HG03354 (cell line): ENCODE measurements at regions not wholly inside any gene's neighbourhood (a gene's known extent, or its start where the extent isn't known, plus 50 kb on each side); places are given as distances from the start of the nearest gene placed in this dataset.

ENCODE experiments used
- ATAC-seq: cut with Tn5 transposase; IDR thresholded peaks from one replicate; pipeline ENCODE4 v1.9.1; 2021; ENCODE audit warnings: mild to moderate bottlenecking; ENCODE audit not compliant: unreplicated experiment, poor library complexity, severe bottlenecking

DNA sequence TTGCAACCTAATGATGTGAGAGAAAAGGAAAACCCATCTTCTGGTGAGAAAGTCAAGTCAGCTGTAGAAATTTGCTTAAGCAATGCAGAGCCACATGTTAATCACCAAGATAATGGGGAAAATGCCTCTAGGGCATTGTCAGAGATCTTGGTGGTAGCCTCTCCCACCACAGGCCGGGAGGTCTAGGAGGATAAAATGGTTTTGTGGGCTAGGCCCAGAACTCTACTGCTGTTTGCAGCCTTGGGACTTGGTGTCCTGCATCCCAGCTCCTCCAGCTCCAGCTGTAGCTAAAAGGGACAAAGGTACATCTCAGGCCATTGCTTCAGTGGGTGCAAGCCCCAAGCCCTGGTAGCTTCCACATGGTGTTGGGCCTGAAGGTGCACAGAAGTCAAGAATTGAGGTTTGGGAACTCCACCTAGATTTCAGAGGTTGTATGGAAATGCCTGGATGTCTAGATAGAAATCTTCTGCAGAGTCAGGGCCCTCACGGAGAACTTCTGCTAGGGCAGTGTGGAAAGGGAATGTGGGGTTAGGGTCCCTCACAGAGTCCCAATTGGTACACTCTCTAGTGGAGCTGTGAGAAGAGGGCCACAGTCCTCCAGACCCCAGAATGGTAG is 382.2 kb upstream of the KLHL1 start:
- no peak for ATAC-seq

DNA sequence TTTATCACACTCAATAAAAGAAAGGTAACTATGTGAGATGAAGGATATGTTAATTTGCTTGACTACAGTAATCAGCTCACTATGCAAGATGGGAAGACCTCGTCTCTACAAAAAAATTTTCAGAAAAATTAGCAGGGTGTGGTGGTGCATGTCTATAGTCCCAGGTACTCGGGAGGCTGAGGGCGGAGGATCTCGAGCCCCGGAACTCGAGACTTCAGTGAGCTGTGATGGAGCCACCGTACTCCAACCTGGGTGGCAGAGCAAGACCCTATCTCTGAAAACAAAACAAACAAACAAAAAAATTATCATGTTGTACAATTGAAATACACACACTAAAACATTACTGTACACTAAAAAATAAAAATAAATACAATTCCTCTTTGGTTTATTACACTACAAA is 376.7 kb upstream of the KLHL1 start:
- ATAC-seq, result no peak

DNA sequence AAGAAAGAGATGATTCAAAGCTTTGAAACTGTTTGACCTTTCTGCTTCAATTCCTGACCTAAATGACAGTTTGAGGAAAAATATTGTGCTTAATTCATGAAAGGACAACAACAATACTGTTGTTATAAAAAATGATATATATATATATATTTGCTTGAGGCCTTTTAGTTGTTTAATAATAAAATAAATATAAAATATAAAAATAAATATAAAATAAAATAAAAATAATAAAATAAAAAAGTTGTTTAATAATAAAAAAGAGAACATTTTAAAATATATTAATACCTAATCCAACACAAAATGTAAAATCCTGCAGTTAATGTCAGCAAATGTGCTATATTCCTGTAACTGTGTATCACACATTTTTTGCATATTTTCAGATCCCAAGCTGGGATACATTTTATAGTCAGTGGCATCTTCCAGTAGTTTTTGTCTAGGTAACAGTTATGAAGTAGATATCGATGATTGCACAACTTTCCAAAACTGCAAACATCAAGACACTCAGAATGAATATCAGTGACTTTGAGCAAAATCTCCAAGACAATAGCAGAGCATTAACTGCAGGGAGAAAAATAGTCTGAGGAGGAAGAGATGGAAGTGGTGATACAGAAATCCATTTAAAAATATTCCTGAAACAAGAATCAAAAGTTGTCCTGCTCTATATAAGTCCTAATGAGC is 375.5 kb upstream of the KLHL1 start:
- no peak for ATAC-seq

DNA sequence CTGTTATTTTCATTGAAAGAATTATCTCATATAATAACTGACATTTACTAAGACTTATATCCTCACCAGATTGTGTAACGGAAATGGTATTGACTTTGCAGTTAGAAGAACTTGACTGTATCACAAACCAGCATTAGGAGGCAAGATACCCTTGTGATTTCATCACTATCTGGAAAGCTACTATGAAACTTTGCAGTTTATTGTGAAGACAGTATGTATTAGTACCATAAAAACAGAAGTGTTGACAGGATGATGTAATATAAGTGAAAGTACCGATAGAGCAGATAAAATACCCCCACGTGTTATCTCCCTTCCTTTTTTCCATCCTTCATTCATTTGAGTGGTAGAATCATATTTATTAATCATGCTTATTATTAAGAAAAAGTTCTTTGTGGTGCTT is 365.7 kb upstream of the KLHL1 start:
- no peak for ATAC-seq

DNA sequence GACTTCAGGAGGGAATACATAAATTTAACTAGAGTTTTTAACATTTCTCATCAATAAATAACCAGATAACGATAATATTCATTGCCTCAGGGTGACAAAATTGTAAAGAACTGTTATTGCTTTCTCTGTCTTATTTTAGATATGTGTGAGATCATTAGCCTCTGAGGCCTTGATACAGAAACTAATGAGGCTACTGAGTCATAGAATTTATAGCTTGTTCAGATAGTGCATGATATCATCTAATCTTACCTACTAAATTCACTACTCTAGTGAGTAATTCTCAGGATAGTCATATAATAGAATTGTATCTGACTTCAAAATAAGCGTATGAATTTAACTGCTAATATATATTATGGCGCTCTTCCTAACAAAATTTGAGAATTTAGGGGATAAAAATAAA is 360.8 kb upstream of the KLHL1 start:
- ATAC-seq, result no peak

DNA sequence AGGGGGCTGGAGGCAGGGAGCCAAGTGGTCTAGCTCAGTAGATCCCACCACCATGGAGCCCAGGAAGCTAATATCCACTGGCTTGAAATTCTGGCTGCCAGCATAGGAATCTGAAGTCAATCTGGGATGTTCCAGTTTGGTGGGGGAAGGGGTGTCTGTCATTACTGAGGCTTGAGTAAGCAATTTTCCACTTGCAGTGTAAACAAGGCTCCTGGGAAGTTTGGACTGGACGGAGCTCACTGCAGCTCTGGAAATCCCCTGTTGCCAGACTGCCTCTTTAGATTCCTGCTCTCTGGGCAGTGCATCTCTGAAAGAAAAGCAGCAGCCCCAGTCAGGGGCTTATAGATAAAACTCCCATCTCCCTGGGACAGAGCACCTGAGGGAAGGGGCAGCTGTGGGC is 349.2 kb upstream of the KLHL1 start:
- no peak for ATAC-seq

DNA sequence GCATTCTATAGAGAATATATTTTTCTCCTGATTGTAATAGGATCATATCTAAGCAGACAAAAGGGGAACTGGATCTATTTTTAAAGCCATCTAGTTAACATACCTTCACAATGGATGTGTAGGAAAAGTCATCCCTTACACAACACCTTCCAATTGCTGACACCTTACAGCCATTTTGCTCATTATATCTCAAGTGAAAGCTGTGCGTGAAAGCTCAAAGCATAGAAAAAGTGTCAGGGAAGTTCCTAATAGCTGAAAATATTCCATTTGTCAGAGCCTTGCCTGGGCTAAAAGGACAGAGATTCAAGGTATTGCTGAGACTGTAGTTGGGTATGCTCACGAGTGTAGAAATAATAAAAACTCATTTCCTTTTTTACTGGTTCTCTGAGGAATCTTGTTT is 340.6 kb upstream of the KLHL1 start:
- ATAC-seq, result no peak

DNA sequence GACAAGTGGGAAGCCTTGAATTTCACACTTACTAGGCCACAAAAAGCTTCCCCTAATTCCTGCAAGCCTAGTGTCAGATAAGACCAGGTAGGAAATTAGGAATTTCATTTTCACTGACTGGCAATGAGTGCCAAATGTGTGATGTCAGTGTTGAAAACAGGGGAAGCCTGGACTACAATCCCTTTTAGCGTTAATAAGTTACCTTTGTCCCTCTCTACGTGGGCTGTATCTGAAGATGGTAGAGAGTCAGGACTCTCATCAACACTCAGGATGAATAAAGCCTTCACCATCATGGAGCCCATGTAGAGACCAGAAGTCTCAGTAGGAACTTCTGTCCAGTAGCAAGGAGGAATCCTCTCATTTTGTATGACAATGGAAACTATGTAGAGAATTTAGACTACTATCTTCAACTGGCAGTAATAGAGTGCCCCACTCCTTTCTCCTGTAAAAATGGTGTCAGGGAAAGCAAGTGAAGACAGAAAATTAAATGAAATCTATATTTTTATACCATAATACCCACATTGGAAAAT is 324.1 kb upstream of the KLHL1 start:
- ATAC-seq, result no peak

DNA sequence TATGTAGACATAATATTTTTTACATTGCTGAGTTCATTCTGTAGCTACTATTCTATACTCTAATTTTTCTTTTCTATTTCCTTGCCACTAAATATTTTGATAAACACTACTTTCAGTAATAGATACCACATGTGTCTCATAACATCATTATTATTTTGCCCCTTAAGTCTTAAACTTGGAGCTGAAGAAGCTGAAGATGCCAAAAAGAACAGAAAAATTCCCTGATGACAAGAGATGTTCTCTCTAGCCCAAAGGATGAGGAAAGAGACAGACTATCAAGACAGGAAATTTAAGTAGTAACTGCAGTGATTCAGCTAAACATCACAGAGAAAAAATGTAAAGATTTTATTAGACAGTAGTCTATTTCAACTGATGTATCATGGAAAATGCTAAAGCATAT is 322.0 kb upstream of the KLHL1 start:
- ATAC-seq, result no peak

DNA sequence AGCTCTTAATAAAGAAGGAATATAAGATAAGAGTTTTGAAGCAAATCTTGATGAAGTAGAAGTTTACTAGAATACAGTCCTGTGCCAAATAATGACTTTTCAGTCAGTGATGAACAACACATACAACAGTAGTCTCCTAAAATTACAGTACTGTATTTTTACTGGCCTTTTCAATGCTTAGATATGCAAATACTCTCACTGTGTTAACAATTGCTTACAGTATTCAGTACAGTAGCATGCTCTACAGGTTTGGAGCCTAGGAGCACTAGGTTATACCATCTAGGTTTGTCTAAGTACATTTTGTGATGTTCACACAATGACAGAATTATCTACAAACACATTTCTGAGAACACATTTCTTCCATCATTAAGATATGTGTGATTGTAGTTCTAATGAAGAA is 316.7 kb upstream of the KLHL1 start:
- ATAC-seq, result no peak

DNA sequence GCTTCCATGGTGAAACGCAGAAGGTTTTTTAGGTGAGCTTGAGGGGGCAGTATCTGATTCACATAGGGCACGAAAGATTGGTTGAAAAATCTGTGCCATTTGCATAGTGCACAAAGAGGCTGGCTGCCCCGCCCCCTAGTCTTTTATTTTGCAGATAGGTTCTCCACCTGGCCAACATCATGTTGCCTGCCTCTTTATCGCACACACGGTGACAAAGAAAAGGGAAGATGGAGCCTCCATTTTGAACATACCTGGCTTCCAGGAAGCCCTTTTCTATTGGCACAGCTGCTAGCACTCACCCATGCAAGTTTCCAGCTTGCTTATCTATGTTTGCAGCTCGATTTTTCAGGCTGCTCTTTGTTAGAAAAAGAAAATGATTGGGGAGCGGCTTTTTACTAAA is 316.2 kb upstream of the KLHL1 start:
- ATAC-seq, result no peak

DNA sequence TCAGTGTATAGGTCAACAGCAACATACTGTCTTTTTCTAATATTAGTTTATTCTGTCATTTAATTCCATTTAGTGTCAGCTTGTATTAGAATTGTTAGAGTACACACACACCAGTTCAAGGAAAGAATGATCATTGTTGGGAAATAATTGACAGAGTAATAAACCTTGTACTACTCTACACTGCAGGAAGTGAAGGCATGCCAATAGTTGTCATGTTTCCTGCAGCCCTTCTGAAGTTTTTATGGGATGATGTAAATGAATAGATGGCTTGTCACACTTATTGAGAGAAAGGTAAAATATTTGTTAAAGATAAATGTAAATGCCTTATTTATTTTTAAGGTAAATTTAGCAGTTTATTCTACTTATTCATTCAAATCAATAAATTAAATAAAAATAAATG is 306.9 kb upstream of the KLHL1 start:
- ATAC-seq, result no peak

DNA sequence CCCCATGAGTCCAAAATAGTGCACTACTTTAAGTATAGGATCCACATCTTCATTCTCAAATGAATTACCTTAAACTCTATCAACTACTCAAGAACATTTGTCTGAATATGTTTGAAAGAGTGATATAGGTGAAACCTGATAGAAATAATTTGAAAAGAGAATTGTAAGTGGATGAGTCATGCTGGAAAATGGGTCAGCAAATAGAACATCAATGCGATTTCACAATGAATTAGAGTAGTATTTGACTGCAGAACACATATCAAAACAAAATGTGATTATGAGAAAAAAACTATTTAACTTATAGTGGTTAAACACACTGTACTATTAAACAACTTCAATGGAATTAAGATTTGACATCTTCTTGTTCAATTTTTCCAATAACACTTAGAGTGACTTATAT is 300.6 kb upstream of the KLHL1 start:
- no peak for ATAC-seq

DNA sequence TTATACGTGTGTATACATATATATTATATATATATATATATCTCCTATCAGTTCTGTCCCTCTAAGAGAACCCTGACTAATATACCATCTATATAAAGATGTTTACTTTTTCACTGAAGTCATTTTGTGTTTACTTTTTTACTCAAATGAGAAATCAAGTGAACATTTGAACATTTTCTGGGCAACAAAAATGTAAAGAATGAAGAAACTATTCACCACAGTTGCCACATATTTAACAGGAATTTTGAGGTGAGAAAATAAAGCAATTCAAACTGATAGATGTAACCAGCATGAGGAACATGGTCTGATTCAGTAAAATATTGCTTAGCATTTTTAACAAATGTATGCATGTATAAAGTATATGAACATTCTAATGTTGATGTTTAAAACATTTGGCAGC is 299.2 kb upstream of the KLHL1 start:
- no peak for ATAC-seq

DNA sequence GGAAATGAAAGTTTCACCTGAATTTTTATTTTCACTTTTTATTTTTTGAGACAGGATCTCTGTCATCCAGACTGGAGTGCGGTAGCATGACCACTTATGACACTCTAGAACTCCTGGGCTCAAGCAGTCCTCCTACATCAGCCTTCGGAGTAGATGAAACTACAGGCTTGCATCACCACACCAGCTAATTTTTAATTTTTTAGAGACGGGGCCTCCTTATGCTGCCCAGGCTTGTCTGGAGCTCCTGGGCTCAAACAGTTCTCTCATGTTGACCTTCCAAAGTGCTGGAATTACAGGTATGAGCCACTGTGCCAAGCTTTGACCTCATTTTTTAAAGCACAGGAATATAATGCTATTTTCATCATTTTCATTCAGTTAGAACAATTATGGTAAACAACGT is 297.0 kb upstream of the KLHL1 start:
- no peak for ATAC-seq

DNA sequence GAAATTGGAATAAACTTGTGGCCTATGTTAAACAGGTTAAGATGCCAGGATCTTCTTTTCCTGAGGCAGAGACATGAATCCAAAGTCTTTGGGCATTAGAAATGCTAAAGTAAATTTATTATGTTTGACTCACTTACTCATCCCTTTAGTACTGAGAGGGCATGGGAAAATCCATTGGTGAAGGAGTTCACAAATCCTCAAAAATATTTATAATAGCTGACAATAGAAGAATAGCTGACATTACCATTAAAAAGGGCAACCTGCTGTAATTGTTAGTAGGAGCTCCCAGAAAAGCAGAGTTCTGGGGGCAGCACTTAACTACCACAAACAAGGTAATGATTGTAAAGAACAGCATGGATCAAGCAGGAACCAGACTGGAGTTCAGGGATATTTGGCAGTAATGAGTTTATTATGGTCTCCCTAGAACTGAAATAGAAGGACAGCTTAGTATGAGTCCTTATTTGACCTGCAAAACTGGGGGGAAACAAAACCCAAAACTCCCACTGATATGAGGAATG is 285.8 kb upstream of the KLHL1 start:
- ATAC-seq, result no peak

DNA sequence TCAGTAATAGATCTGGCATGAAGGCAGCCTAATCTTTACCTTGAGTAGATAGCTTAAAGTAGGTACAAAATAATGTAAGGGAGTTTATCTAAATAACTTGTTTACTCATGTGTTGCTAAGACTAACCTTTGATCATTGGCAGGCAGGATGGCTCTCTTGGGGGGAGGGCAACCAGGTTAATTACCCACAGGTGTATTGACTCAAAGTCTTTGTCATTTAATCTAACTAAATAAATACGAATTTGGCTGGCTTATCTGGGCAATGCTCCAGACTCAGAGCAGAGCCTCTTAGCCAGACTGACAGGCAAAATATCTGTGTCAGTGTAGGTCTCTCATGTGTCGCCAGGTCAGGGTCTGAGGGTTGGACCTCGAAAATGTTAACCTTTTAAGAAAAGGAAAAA is 283.4 kb upstream of the KLHL1 start:
- ATAC-seq, result no peak

DNA sequence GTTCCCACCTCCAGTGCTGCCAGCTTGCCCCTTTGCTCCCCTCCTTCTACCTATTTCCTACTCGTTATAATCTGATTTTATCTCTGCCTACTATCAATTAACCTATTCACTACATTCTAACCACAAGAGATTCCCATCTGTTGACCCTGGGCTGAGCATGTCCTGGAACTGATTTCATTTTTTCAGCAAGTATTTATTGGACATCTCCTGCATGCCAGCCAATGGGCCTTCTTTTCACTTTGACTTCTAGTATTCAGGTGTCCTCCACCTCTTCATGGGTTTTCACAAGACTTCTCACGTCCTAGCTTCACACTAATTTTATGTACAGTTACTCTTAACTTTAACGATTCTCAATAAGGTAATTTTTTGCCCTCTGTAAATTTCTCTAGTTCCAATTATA is 282.7 kb upstream of the KLHL1 start:
- ATAC-seq, result no peak

DNA sequence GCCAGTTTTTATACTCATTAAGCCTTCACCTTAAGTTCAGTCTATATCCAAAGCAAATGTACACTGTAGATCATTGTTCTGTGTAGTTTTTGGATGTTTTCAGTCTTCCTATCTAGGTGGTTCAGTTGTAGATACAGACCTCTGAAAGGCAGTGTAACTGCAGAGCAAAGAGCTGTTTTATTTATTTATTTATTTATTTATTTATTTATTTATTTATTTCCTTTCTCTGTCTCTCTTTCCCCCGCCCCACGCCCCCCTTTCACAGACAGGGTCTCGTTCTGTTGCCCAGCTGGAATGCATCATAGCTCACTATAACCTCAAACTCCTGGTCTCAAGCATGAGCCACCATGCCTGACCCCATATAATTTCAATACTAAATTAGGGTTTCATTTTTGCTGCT is 281.8 kb upstream of the KLHL1 start:
- ATAC-seq, result no peak

DNA sequence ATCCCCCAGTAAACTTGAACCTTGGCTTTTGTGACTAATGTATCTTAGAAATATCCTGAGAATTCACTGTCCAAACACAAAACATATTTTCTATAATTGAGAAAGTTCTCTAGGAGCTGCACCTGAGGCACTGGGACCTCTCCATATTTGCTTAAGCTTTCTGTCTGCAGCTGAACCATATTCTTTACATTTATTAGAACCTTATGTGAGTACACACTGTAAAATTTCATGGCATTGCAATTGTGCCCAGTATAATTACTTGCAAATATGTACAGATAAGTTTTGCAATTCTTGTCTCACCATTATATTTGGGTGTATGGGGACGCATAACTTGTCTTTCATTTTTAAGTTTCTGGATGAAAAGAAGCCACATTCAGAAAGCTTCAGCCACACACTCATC is 280.7 kb upstream of the KLHL1 start:
- ATAC-seq, result no peak

DNA sequence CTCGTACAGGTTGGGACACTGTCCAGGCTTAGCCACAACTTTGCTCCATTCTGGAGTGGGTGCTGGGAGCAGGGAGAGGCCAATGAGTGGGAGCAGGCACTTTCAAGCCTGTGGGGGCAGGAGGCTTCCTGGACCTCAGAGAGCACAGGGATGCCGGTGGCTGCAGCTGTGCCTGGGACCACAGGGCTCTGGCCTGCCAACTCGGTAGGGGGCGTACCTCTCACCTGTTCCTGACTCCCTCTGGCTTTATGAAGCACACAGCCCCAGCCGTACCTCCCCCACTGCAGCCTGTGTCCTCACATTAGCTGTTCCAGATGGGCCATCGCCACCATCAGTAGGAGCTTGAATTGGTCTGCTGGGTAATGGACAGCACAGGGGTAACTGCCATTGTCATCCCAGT is 278.7 kb upstream of the KLHL1 start:
- ATAC-seq, result no peak

DNA sequence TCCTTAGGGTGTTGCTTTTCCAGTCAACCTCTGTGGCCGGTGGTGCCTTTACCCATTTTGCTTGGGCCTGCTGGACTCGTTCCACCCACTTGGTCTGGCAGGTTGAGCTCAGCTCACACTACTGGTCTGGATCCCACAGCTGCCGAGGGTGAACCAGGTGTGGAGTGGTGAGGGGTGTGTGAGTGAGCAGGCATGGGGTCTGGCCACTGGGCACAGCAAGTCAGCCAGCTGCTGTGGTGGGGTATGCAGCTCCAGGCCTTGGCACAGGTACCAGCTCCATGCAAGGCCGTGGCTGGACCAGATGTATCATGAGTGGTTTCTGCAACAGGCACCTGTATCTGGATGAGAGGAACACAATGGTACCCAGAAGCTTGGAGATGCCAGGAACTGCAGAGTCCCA is 277.6 kb upstream of the KLHL1 start:
- ATAC-seq, result no peak
